GM03348 (cell line): ENCODE measurements at regions not wholly inside any gene's neighbourhood (a gene's known extent, or its start where the extent isn't known, plus 50 kb on each side); places are given as distances from the start of the nearest gene placed in this dataset.

ENCODE experiments used
- DNase-seq: peaks from one replicate; pipeline ENCODE4 v3.0.0; 2012; ENCODE audit warnings: low spot score

DNA sequence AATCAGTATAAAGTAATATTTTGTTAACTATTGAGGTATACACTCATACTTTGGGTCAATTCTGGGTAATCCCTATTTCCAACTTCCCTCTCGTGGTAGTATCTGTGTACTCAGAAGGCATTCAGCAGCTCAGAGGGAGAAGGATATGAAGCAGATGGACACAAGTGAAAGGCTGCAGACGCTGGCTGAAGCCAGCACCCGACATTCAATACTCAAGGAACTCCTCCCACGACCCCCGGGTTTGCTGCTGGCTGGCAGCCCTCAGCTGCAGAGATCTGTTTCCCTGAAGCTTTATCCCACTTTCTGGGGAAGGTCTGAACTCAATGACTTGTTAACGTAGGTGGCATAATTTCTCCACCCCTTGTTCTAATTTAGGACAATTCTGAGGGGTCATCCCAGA is 847.3 kb upstream of the SOX11 start:
- DNase-seq = no peak

DNA sequence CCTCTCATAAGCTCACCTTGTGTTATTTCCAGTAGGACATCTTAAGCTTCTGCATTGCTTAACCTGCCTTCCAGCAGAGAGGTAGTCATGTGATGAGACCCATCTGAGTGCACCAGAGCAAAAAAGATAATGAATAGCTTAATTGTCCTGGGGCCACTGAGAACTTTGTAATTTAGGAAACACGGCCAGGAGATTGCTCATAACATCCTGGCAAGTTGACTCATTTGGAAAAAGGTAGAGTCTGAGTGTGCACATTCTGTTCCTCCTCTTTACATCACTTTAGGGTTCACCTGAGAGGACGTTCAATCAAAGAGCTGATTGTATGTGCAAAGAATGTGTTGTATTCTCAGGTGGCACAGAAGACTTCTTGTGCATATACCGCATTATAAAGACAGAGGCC is 830.2 kb upstream of the SOX11 start:
- no peak for DNase-seq

DNA sequence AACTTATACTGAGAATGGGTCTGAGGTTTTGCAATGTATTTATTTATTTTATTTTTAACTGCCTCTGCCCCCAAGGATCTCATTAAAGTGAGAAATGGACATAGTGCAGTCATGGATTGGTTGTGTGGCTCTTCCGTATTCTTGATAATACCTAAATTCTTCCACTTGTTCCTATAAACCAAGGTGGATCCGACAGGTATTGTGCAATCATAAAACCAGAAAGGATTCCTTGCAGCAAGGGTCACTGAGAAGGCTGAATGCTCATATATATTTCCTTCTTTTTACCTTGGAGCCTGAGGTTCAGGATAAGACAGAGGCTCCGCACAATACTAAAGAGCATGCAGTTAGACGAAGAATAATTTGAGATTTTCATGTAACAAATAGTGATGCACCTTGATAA is 826.0 kb upstream of the SOX11 start:
- no peak for DNase-seq

DNA sequence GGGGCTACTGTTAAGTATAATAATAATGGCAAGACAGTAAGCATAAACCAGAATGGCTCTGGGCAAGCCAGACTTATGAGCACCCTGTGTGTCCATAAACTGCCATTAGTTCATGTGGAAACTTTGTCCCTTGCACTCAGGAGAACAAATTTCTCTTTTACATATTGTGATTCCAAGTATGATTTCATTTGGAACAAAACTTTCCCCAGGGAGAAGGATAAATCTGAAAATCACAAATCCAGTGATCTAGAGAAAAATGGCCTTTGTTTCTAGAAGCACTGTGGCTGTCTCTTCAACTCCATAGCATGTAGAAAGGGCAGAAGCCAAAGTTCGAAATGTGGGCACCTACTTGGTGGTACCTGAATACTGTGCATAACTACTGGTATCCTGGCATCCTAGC is 823.7 kb upstream of the SOX11 start:
- no peak for DNase-seq

DNA sequence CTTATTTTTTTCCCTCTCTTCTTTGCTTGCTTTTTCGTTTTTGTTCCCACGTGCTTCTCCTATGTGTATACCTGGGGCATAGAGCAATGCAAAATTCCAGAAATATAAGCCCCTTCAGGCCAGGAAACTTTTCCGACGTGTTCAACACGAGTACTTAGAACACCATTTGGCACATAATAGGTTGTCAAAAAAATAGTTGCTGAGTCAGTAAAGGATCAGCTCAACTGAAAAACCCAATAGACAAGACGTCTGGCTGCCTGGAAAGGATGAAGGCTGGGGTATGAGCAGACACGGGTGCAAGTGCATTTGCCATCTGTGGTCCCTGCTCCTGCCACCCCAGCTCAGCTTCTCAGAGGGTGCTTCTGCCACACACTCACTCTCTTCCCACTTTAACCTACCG is 823.0 kb upstream of the SOX11 start:
- DNase-seq = no peak

DNA sequence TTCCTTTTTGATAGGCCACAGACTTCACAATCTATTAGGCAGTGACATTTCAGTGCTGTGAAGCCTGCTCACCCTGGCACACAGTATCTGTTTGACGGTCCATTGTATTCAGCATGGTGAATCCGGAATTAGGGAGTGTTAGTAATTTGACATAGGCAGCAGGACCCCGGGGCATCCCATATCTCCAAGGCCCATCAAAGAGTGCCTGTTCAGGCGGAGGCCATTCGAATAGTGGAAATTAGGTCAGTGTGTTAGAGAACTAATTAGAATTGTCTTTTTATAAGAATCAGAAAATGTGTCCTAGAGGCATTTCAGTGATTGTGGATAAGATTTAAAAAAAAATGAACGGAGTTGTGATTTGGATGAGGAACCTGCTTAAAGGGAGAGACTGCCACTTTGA is 818.8 kb upstream of the SOX11 start:
- no peak for DNase-seq

DNA sequence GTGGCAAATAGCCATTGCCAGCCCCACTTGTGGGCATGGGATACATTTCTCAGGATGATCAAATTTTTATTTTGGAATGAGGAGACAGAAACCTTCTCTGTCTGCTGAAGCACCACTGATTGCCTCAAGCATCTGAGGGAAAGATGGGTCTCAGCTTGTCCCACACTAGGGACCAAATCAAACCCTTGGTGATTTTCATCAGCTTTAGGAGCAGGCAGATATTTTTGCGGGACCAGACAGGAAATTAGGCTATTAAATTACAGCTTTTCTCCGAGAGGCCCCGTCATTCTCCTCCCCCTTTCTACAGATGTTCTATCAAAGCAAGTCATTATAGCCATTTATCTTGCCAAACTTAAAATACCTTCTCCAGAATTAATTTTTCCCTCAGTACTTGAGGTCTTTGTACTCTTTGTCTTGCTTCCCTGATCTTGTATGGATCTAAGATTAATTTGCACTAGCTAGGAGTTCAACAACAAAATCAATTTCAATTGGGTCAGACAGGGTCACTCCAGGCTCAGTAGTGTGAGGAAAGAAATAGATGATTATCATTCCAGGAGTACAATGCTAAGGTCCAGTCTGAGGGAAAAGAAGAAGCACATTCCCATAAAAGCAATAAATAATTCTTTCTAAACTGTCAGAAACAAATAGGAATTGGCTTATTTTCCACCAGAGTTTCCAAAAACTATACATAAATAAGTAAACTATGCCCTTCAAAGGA is 818.1 kb upstream of the SOX11 start:
- DNase-seq = no peak

DNA sequence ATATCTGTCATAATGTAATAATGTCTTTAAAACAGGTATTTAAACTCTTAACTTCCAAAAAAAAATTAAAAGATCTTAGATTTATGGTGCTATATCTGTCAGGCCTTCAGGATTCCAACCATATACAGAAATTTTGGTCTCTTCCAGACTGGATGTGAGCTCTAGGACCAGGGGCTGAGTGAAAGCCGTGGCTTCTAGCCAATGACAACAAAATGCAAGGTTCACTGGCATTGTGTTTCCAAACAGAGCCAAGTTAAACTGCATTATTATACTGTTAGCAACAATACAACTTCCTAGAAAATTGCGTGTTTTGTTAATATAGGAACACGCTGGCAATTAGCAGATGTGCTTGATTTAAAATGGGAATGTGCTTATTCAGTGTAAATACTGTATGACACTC is 809.8 kb upstream of the SOX11 start:
- no peak for DNase-seq

DNA sequence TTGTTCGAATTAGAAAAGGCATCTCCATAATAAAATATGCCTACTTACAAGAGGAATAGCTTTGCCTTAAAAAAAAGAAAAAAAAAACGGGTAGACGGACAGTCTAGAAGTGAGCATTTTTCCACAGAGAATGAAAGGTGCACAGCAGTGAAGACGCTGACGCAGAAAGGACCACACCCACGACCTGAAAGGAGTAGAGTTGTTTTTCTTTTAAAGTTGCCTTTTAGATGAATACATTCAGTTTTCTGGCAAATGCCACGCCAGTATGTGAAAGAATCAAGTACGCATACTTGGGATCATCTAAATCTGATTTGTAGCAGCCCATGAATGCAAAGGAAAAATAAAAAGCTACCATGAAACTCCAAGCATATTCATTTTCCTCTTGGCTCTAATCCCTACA is 809.2 kb upstream of the SOX11 start:
- no peak for DNase-seq

DNA sequence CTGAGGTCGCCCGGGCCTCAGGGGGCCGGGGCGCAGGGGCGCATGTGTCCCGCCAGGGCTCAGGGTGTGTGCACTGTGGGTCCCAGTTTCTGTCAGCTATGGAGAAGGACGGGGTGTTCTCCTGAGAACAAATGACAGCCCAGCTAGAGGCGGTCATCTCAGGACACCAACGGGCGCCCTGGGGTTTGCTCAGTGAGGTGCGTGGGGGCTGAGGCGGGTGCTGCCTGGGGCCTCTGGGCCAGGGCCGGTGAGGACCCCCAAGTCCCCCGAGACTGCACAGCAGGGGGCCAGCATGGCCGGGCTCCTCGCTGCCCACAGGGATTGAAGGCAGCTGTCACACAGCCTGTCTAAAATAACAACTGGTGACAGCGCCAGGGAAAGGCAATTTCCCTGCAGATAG is 808.8 kb upstream of the SOX11 start:
- no peak for DNase-seq

DNA sequence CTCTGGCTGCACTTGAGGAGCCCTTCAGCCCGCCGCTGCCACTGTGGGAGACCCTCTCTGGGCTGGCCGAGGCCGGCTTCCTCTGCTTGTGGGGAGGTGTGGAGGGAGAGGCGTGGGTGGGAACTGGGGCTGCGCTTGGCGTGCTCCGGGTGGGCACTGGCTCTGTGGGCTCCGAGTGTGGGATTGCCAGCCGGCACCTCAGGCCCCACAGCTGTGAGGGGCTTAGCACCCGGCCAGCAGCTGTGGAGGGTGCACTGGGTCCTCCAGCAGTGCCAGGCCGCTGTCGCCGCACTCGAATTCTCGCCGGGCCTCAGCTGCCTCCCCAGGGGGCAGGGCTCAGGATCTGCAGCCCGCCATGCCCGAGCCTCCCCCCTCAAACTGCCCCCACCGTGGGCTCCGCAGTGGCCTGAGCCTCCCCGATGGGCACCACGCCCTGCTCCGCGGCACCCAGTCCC is 808.0 kb upstream of the SOX11 start:
- no peak for DNase-seq

DNA sequence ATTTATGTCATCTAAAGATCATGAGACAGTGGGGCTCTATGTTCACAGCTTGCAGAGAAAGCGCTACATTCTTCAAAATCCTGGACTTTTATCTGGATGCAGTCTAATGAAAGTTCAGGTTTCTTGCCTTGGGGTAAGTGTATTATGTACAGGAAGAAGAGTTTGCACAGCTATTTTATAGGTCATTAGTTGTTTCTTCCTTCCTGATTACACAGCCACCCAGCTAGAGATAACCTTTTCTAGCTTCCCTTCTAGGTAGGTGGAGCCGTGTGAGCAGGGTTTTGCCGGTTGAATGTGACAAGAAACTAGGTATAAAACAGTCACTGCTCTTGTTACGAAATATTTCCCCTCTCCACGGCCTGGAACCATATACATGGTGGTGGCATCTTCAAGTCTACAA is 800.8 kb upstream of the SOX11 start:
- DNase-seq = no peak

DNA sequence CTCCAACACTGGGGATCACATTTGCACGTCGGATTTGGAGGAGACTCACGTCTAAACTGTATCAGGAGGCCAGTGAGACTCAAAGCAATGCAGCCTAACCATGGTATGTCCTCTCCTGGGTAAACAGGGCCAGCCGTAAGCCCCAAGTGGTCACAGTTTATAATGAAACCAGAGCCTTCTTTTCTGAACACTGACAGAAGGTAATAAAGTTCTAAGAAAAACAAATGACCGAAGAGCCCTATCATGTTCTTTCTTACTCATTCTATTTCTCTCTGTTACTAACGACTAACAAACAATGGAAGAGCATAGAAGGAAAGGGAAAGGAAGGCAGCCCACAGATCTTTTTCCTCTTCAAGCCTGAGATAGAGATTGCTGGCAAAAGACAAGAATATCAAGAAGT is 796.8 kb upstream of the SOX11 start:
- DNase-seq = no peak

DNA sequence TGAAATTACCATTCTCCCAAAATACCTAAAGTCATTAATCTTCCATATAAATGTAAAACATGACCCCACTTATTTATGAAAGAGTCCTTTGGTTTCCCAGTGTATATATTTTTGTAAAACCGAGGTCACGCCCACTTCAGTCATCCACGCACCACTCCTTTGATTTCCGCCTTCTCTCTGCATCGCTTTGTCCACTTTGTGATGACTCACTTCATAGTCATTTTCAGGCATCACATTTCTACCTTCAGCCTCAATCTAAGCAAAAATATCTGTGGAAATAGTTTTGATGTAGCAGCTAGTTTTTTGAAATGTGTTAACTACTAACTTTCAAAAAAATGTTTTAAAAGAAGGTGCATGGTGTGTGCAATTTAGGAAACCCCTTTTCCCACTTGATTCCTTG is 793.5 kb upstream of the SOX11 start:
- no peak for DNase-seq

DNA sequence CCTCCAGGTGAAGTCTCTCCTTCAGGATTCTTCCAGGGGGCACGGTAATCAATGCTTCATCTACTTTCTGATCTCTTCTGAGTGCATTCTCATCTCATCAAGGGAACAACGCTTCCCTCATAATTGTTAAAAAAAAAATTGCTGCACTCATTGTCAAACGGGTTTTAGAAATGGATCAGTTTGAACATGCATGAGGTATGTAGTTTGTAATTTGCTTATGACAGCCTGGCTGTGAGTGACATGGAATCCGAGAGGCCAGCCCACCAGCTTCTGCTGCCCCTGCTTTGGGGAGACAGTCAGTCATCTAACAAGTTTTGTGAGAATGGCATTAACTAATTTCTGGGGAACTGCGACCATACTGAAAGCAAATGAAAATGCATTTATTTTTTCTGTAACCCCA is 791.9 kb upstream of the SOX11 start:
- no peak for DNase-seq

DNA sequence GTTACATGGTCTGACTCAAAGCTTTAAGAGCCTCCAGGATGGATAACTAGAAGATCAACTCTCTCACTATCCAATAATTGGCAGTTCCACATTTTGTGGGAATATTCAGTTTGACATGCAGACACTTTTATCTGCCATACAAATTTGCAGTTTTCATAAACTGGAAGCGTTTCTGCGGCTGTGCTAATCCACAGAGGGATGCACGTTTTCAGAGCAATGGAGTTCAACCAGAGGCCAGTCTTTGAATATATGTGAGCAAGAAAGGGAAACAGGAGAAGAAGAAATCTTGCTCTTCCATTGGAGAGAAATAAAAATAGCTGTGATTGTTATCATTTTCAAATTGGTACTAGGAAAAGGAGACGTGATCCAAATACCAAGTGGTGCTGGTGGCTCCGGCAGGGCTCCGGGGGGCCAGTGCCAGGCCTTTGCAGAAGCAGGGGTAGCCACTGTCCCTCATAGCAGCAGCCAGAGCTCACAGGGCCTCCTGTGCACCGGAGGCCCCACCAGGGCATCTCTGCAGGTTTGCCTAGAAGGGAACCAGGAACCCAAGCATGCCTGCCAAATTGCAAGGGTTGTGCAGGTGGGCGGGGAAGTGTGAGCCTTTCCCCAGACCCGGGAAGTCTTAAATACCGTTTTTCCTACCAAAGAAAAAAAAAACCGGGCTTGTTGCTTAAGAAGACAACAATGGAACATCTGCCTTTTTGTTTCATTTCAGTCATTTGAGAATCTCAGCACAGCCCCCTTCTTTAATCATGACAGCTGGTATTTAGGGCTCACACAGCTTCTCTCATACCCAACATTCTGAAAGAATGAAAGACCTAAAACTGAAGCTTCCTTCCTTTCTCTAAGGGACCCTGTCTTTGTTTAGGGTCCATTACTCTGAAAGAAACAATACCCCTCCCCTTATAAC is 791.1 kb upstream of the SOX11 start:
- no peak for DNase-seq

DNA sequence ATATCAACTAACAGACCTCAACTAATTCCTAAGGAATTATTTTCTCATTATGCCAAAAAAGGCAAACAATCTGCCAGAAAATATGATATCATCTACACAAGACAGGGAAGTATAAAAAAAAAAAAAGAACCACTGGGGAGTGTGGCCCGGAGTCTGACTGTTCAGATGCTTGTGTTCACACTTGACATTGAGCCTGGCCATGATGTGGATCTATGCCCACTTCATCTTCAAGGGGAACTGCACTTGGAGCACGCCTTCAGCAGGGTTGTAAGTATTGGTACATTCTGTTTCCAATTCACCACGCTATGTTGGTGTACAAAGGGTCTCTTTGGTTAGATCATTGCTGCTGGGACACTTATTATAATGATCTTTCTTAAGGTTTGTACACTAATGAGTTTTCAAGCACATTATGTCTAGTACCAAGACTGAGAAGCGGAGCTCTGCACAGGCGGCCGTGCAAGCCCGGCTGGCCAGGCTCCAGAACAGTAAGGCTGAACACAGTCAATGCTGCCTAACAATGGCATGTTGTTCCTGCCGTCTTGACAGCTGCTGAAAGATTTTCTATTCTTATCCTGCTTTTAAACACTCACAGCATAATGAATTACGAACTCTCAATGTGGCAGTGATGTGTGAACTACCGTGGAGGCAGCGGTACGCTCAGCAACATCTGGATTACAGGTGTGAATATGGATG is 788.4 kb upstream of the SOX11 start:
- DNase-seq = no peak

DNA sequence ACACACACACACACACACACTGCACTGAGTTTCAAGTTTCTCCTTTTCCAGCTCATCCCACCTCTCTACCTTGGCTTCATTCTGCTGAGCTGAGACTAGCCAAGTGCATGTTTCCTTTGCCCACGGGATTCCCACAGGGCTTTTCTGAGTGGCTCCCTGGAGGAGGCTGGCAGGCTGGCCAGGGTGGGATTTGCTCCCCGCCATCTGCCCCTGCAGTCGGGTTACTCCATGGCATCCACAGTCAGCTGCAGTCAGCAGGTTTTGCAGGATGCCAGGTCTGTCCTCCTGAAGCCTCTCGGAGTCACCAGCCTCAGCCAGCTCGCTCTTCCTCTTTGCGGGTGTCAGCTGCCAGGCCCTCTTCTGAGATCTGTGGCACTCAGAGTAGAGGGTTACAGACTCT is 783.7 kb upstream of the SOX11 start:
- DNase-seq = no peak

DNA sequence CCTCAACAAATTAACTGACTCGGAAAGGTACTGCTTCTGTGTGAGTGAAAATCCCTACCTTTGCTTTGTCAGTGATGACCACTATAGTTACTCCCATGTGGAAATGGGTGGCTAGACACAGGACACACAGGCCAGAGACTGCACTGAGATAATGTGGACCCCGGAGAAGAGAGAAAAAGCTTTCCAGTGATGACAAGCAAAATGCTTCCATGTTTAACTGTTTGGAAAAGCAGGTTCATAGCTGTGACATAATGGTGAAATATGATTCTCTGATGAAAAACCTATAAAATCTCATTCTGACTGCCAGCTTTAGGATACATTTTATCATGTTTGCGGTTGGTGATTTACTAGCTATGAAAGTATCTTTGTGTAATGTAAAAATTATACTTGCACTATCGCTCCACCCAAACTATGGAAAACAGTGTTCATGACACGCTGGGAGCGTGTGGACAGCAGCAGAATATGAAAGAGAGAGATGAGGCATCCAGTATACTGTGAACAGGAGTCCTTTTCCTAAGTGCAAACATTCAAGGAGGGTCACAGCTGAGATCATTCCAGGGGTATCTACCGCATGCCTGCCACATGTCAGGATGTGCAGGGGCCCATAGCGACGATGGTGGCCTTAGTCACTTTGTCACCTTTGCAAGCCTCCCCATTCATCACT is 782.7 kb upstream of the SOX11 start:
- no peak for DNase-seq

DNA sequence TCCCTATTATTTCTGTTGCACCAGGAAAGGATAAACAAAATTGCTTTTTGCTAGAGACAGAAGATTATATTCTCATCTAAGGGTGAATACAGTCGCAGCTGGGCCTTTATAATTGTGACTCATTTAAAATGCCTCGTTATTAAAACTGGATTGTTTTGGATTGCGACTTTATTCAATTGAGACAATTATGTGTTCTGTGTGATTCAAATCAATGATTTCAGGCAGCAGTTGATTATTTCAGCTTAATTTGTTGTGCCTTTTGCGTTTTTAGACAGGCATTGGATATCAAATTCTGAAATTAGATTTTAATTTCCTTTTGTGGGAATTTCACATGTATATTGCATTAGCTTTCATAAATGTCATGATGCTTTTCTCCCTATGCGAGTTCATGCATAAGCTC is 778.1 kb upstream of the SOX11 start:
- no peak for DNase-seq

DNA sequence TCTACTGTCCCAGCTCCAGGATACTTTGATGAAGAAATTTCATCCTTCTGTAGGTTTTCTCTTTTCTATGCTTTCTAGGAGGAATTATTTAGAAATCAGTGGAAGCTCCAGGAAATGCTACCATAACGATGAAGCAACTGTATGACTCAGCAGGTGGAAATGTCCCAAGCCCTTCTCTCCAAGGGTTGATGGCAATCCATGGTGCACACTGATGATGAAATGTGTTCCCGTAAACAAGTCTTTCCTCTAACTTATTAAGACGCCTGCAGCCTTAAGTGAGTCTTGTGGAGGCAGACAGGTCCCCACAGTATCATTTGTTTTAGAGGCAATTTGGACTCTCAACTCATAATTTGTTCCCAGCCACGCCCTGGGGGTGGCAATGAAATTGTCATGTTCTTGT is 777.6 kb upstream of the SOX11 start:
- no peak for DNase-seq

DNA sequence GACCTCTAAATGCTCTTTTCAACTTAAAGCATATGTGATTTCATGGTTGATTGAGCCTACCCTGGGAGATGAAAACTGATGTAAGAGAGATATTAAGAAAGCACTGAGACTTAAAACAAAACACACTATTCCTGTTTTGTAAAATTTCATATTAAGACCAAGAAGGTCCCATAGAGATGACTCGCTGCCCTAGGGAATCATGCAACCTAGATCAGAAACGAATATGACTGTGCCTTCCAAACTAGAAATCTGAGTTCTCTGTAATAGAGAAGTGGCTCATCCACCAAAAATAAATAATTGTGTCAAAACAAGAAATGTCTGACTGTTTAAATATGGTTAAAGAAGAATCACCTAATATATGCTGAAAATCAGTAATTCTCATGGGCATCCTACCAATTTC is 776.8 kb upstream of the SOX11 start:
- no peak for DNase-seq

DNA sequence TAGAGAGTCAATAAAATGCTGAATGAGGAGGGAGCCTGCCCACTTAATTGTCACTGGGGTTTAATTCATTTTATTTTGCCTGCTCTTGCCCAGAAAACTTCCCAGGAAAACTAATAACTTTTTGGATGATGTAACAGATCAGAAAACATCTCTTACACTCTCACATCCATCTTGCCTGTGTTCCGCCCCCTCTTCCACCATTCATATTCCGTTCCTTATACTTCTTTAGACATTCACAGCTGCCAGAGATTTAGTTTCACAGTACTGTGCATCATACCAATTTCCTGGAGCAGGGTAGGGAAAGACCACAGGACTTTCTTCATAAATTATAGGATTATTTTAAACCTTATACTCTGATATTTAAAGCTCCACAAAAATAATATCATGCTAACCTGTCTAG is 776.1 kb upstream of the SOX11 start:
- no peak for DNase-seq
